Esophagus (tissue), 2 donors: ENCODE measurements at regions not wholly inside any gene's neighbourhood (a gene's known extent, or its start where the extent isn't known, plus 50 kb on each side); places are given as distances from the start of the nearest gene placed in this dataset.

ENCODE experiments used
- H3K27ac ChIP-seq, 2 donors: one replicate each; pipeline ENCODE4 v1.5.1; 2013; ENCODE audit warnings: low read depth in 2 of 2, mild to moderate bottlenecking in 2 of 2, inconsistent platforms in 1 of 2, low read length in 1 of 2, moderate library complexity in 1 of 2
- H3K27me3 ChIP-seq, 2 donors: one replicate each; pipeline ENCODE4 v1.6.1; 2013; ENCODE audit warnings: low read length in 2 of 2, control low read depth in 1 of 2, mild to moderate bottlenecking in 1 of 2; ENCODE audit not compliant: insufficient read depth in 2 of 2, control insufficient read depth in 1 of 2
- H3K36me3 ChIP-seq, 2 donors: one replicate each; pipeline ENCODE4 v1.6.1; 2013; ENCODE audit warnings: low read length in 1 of 2; ENCODE audit not compliant: control insufficient read depth in 2 of 2, insufficient read depth in 2 of 2
- H3K4me1 ChIP-seq, 2 donors: one replicate each; pipeline ENCODE4 v1.6.1; 2013; ENCODE audit warnings: low read length in 1 of 2; ENCODE audit not compliant: control insufficient read depth in 2 of 2, insufficient read depth in 2 of 2
- H3K4me3 ChIP-seq, 2 donors: one replicate each; pipeline ENCODE4 v1.5.1; 2013; ENCODE audit warnings: low read length in 2 of 2, mild to moderate bottlenecking in 2 of 2, low read depth in 1 of 2, moderate library complexity in 1 of 2
- H3K9me3 ChIP-seq, 2 donors: one replicate each; pipeline ENCODE4 v1.6.1; 2013; ENCODE audit warnings: mild to moderate bottlenecking in 2 of 2, low read depth in 1 of 2, low read length in 1 of 2, moderate library complexity in 1 of 2; ENCODE audit not compliant: control insufficient read depth in 2 of 2, insufficient read depth in 1 of 2
- WGBS, 2 donors: extraction: QIAGEN DNeasy Blood & Tissue Kit; methylation state at CpG; one replicate each; pipeline ENCODE4 v1.1.7; 2013; 5-methylcytosine and 5-hydroxymethylcytosine counted together
- donor health status: healthy with polysubstance abuse.
- donor health status: Bipolar disorder and iron deficiency.

DNA sequence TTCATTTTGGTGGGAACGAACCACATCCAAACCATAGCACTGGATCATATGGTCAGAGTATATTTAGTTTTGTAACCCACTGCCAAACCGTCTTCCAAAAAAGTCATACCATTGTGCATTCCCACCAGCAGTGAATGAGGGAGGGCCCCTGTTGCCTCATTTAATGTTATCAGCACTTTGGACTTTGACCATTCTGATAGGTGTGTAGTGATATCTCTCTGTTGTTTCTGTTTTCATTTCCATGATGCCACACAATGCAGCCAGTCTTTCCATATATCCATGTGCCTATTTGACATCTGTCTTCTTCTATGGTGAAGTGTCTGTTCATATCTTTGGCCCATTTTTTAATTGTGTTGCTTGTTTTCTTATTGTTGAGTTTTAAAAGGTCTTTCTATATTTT is 105.0 kb upstream of the PPP2R2D start:
- Histone ChIP-seq H3K36me3 (no peaks in the 10 kb centered on the region), H3K27me3 (no peaks in the 10 kb centered on the region), H3K9me3 (peaks cover 5 to 6% of the 10 kb centered on the region in 2 donors), H3K4me1 (no peaks in the 10 kb centered on the region), H3K27ac (no peak overlapping the region), H3K4me3 (no peak overlapping the region)
- 68 to 87% methylated on average over 2 of the region's 2 CpGs for WGBS, 2 donors

DNA sequence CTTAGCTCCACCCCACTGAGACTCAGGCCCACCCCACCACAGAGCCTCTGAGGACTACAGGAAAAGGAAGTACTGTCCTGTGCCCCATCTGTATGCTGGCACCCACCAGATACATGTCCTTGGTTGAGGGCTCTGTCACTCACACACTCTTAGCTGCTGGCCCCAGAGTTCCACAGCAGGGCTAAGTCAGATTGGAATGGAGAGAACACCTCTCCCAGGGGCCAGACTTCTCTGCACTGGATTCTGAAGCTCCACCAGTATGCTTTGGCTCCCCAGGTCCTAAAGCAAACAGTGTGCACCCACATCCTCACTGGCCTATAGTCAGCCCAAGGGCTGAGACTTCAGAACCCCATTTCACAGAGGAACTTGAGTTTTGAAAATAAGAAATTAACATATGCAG is 103.2 kb upstream of the PPP2R2D start:
- H3K27me3 ChIP-seq, result no peaks in the 10 kb centered on the region
- no peak overlapping the region for H3K4me3 ChIP-seq
- no peak overlapping the region for H3K27ac ChIP-seq
- no peaks in the 10 kb centered on the region for H3K4me1 ChIP-seq
- H3K36me3 ChIP-seq, result no peaks in the 10 kb centered on the region
- peaks cover 5 to 6% of the 10 kb centered on the region in 2 donors for H3K9me3 ChIP-seq

DNA sequence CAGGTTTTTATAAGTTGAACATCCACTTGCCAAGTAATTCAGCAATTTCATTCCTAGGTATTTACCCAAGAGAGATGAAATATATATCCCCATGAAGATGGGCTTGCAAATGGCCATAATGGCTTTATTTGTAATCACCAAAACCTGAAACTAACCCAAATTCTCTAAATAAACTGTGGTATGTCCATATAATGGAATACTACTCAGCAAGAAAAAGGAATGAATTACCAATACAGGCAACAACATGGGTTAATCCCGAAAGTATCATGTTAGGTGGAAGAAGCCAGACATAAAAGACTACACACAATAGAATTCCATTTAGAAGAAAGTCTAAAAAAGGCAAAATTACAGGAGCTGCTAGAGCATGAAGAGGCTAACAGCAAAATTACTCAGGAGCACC is 101.4 kb upstream of the PPP2R2D start:
- Histone ChIP-seq H3K36me3 (no peaks in the 10 kb centered on the region), H3K9me3 (peaks cover 6 to 7% of the 10 kb centered on the region in 2 donors), H3K4me3 (no peak overlapping the region), H3K27ac (no peak overlapping the region), H3K4me1 (no peaks in the 10 kb centered on the region), H3K27me3 (no peaks in the 10 kb centered on the region)
- 43 to 44% methylated on average over 1 of the region's 1 CpG for WGBS, 2 donors

DNA sequence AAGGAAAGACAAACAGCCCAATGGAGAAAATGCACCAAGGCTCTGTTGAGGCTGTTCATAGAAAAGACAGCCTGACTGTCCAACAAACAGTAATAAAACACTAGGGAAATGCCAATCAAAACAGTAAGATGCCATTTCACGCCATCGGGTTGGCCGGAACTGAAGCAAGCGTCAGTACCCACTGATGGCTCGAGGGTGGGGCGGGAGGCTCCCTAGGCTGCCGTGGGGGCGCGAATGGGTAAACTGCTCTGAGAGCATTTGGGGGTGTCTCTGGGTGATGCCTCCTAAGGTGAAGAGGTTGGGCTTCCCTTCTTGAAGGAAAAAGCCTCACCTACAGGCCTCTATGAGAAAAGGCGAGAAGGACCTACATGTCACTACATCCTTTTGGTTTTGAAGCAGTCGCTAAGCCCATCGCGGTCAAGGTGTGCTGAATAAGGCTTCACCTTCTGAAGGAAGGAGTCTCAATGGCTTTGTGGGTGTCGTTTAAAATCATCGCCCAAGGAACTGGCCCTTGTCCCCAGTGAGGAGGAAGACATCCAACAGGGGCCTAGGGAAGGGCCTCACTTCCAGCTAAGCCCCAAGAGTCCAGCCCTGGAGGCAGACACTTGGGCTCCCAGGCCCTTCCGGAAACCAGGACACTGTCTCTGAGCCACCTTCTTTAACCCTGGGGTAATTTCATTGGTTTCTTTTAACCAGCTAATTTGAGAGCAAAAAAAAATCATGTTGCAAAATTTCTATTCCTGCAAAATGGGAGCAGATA is 98.5 kb upstream of the PPP2R2D start:
- Histone ChIP-seq H3K4me3 (no peak overlapping the region), H3K36me3 (no peaks in the 10 kb centered on the region), H3K4me1 (no peaks in the 10 kb centered on the region), H3K27me3 (no peaks in the 10 kb centered on the region), H3K27ac (no peak overlapping the region), H3K9me3 (peaks cover 6 to 7% of the 10 kb centered on the region in 2 donors)
- 94% methylated on average over 16 of the region's 16 CpGs for WGBS, 2 donors

DNA sequence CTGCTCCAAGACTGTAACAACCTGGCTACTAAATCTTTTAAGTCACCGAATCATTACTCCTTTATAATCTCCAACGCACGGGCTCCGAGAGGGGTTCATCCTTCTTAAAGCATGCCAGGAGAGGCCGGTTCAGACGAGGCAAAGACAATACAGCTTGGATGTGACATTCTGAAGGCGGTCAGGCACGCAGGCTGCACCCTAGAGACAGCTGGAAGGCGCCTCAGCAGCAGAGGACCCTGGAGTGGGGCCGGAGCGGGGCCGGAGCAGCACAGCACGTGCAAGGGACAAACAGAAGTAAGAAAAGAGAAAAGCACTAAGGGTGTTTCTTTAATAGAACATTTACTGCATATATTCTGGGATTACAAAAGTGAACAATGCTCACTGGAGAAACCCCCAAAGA is 97.8 kb upstream of the PPP2R2D start:
- Histone ChIP-seq H3K36me3 (no peaks in the 10 kb centered on the region), H3K9me3 (peaks cover 4% of the 10 kb centered on the region in 2 donors), H3K4me1 (no peaks in the 10 kb centered on the region), H3K4me3 (no peak overlapping the region), H3K27ac (no peak overlapping the region), H3K27me3 (no peaks in the 10 kb centered on the region)
- WGBS, 2 donors, result 54 to 67% methylated on average over 13 of the region's 13 CpGs

DNA sequence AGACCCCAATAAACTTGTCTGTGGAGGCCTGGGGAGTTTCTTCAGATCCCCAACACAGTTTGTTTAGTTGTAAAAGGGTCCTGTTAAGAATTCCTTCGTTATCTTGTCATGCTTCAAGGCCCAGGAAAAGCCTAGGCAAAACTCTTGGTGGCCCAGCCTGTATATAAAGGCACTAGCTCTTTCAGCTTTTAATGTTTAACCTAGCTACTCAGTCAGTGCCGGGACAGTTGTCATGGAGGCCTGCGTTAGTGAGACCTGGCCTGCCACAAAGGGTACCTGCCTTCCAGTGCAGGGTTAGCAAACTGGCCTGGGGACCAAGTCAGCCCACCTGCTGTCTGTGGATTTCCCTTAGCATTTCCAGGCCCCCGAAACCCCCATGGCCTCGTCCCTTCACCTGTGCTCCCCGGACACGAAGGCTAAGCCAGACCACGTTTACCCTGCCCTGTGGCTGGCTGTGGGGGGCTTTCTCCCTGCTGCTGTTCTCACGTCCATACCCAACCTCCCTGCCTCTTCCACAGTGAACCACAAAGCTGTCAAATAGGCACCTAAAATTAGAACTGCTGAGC is 96.9 kb upstream of the PPP2R2D start:
- peaks cover 2 to 4% of the 10 kb centered on the region in 2 donors for H3K9me3 ChIP-seq
- no peaks in the 10 kb centered on the region for H3K36me3 ChIP-seq
- 78 to 79% methylated on average over 9 of the region's 9 CpGs for WGBS, 2 donors
- no peak overlapping the region for H3K4me3 ChIP-seq
- no peaks in the 10 kb centered on the region for H3K4me1 ChIP-seq
- no peaks in the 10 kb centered on the region for H3K27me3 ChIP-seq
- no peak overlapping the region for H3K27ac ChIP-seq

DNA sequence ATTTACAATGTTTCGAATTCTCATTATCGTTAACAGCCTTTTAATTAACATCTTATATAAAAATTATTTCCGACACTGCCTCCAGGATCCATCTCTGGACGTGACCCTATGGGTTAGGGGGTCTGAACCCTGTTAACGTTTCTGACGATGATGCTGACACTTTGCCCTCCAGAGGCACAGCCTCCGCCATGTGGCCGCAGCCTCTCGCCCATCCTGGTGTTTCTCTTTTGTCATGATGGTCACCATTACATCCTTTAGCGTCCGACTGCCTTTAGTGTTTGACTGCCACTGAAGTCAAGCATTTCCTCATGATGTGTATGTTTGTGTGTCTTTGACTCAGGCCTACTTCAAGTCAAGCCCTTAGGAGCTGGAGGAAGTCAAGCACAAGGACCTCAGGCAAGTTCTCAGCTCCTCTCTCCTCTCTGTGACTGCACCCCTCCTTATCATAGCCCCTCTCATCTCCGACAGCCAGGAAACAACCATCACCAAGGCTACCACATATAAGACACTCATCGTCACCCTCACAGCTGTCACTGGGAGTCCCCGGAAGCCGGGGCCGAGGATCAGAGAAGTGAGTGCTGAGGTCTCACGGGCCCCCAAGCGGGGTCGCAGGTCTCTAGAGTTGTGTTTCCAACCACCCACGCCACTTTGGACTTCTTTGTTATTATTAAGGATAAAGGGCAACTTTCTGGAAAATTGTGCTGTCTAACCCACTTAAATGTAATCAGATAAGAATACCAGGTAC is 96.1 kb upstream of the PPP2R2D start:
- Histone ChIP-seq H3K27me3 (no peaks in the 10 kb centered on the region), H3K27ac (no peak overlapping the region), H3K4me3 (no peak overlapping the region), H3K36me3 (no peaks in the 10 kb centered on the region), H3K9me3 (peaks cover 2% of the 10 kb centered on the region in 2 donors), H3K4me1 (no peaks in the 10 kb centered on the region)
- 86 to 88% methylated on average over 20 of the region's 20 CpGs for whole genome bisulfite sequencing, 2 donors

DNA sequence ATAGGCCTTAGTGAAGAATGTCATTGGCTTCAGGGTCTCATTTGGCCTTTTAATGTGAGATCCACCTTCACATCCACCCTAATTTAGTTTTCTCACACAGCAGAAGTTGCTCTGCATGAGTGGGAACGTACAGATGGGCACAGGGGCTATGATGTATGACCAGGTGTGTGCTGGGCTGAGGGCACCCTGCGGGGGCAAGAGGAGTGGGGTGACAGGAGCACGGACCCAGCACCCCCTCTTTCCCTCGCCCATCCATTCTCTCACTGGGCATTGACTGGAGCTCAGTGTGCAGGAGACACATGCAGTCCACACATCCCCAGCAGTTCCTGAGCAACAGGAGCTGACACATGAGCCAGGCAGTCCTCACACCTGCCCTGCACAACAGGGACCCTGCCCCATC is 95.1 kb upstream of the PPP2R2D start:
- 78 to 84% methylated on average over 4 of the region's 4 CpGs for WGBS, 2 donors
- no peaks in the 10 kb centered on the region for H3K4me1 ChIP-seq
- no peaks in the 10 kb centered on the region for H3K27me3 ChIP-seq
- no peaks in the 10 kb centered on the region for H3K36me3 ChIP-seq
- H3K9me3 ChIP-seq, result peaks cover 0 to 2% of the 10 kb centered on the region in 2 donors
- no peak overlapping the region for H3K27ac ChIP-seq
- no peak overlapping the region for H3K4me3 ChIP-seq

DNA sequence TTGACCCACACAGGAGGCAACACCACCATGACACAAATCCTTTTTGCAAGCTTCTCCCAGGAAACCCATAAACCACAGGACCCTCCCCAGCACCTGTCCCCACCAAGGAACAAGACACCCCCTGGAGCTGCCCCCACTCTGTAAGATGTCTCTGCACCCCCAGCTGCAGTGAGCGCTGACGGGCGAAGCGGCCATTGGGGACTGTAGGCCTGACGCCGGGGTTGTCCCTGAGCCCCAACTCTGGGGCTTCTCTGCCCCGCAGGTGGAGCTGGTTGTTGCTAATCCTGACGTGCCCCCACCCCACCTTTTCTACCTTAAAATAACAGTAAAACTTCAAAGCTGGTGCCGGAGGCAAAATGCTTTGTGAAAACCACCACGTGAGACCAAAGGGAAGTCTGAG is 94.7 kb upstream of the PPP2R2D start:
- Histone ChIP-seq H3K27me3 (no peaks in the 10 kb centered on the region), H3K36me3 (no peaks in the 10 kb centered on the region), H3K9me3 (peaks cover 0 to 2% of the 10 kb centered on the region in 2 donors), H3K4me3 (no peak overlapping the region), H3K4me1 (no peaks in the 10 kb centered on the region), H3K27ac (no peak overlapping the region)
- 76 to 82% methylated on average over 10 of the region's 10 CpGs for WGBS, 2 donors
